ENCODE measurements at regions not wholly inside any gene's neighbourhood (a gene's known extent, or its start where the extent isn't known, plus 50 kb on each side); places are given as distances from the start of the nearest gene placed in this dataset.

DNA sequence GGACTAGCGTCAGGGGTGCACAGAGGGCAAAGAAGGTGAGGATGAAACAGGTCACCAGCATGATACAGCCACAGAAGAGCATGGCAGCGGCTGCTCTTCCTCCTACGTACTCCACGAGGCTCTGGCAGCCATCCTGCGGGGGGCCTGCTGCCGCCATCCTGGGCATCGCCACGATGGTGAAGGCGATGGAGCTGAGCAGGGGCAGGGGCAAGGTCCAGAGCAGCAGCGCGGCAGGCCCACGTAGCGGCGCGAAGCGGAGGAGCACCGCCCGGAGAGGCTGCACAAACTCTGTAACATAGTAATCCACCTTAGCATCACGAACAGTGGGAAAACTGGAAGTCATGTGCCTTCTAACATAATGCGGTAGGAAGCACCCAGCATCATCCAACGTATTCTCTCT is 491.6 kb downstream of the PYDC2 start:
- ATAC-seq: no peak
- DNase-seq: no peak
- Histone ChIP-seq H3K9me3 (no peaks in the 10 kb centered on the region), H3K4me3 (no peak overlapping the region), H3K36me3 (no peaks in the 10 kb centered on the region), H3K4me1 (no peaks in the 10 kb centered on the region), H3K27me3 (no peaks in the 10 kb centered on the region), H3K27ac (no peak overlapping the region)
- in situ Hi-C loops (cut with MboI; ENCODE audit: low sequenced_read_pairs in 4 of 4) (no loop called here), intact Hi-C loops (cut with DNase I; ENCODE audit: low total_unique reads) (no loop called here)
- TF ChIP-seq, protein P1, sequence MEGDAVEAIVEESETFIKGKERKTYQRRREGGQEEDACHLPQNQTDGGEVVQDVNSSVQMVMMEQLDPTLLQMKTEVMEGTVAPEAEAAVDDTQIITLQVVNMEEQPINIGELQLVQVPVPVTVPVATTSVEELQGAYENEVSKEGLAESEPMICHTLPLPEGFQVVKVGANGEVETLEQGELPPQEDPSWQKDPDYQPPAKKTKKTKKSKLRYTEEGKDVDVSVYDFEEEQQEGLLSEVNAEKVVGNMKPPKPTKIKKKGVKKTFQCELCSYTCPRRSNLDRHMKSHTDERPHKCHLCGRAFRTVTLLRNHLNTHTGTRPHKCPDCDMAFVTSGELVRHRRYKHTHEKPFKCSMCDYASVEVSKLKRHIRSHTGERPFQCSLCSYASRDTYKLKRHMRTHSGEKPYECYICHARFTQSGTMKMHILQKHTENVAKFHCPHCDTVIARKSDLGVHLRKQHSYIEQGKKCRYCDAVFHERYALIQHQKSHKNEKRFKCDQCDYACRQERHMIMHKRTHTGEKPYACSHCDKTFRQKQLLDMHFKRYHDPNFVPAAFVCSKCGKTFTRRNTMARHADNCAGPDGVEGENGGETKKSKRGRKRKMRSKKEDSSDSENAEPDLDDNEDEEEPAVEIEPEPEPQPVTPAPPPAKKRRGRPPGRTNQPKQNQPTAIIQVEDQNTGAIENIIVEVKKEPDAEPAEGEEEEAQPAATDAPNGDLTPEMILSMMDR (IDR thresholded peaks at IDR 0.05 in 4 of 5, conservative IDR thresholded peaks at IDR 0.05 in 1 of 5): no peak
- no peak for TF ChIP-seq POLR2A (IDR thresholded peaks at IDR 0.05)

GRCh38 chr3:191958980-191959671 is 498.2 kb downstream of the PYDC2 start:
- DNase-seq (no peak), ATAC-seq (no peak)
- no peaks in the 10 kb centered on the region for H3K4me1 ChIP-seq
- in situ Hi-C loops (cut with MboI; ENCODE audit: low sequenced_read_pairs in 4 of 4) (no loop called here), intact Hi-C loops (cut with DNase I; ENCODE audit: low total_unique reads) (no loop called here)
- H3K27ac ChIP-seq: no peak overlapping the region
- H3K9me3 ChIP-seq: no peaks in the 10 kb centered on the region
- TF ChIP-seq, protein P1 (IDR thresholded peaks at IDR 0.05 in 4 of 5, conservative IDR thresholded peaks at IDR 0.05 in 1 of 5): no peak
- TF ChIP-seq POLR2A (IDR thresholded peaks at IDR 0.05): no peak
- no peaks in the 10 kb centered on the region for H3K36me3 ChIP-seq
- H3K4me3 ChIP-seq: no peak overlapping the region
- H3K27me3 ChIP-seq: no peaks in the 10 kb centered on the region

DNA sequence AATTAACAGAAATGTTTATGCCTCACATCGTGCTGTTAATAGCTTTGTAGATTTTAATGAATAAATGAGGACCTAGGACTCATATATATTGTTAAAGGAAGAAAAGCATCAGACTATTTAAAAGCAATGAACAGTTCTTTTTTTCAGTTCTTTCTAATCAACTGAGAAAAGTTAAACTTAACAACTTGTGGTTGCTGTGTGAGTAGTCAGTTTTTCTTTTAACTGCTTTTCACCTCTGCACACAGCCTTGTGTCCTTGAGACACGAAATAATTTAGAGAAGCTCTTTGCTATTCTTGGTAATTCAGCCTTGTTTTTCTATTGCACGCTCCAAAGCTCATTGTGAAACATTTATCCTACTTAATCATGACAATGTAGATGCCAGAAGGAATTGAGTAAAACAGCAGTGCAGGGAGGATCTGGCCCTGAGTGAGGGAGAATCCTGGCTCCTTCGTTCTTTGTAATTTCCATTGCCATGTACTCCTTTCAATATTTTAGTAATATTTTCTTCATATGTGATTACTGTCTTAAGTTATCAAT is 499.0 kb downstream of the PYDC2 start:
- Histone ChIP-seq H3K27me3 (no peaks in the 10 kb centered on the region), H3K9me3 (no peaks in the 10 kb centered on the region), H3K27ac (no peak overlapping the region), H3K4me1 (no peaks in the 10 kb centered on the region), H3K4me3 (no peak overlapping the region), H3K36me3 (no peaks in the 10 kb centered on the region)
- TF ChIP-seq, protein P1 (IDR thresholded peaks at IDR 0.05 in 4 of 5, conservative IDR thresholded peaks at IDR 0.05 in 1 of 5): no peak
- TF ChIP-seq POLR2A (IDR thresholded peaks at IDR 0.05): no peak
- intact Hi-C loops (cut with DNase I; ENCODE audit: low total_unique reads): no loop called here
- in situ Hi-C loops (cut with MboI; ENCODE audit: low sequenced_read_pairs in 4 of 4): no loop called here
- DNase-seq: no peak
- ATAC-seq: no peak

GRCh38 chr3:191961022-191961421 is 500.1 kb downstream of the PYDC2 start:
- H3K27ac ChIP-seq: no peak overlapping the region
- DNase-seq: no peak
- intact Hi-C loops (cut with DNase I; ENCODE audit: low total_unique reads): no loop called here
- no peak overlapping the region for H3K4me3 ChIP-seq
- in situ Hi-C loops (cut with MboI; ENCODE audit: low sequenced_read_pairs in 4 of 4): no loop called here
- no peaks in the 10 kb centered on the region for H3K9me3 ChIP-seq
- no peaks in the 10 kb centered on the region for H3K36me3 ChIP-seq
- no peak for TF ChIP-seq POLR2A (IDR thresholded peaks at IDR 0.05)
- TF ChIP-seq, protein P1 (IDR thresholded peaks at IDR 0.05 in 4 of 5, conservative IDR thresholded peaks at IDR 0.05 in 1 of 5): no peak
- H3K4me1 ChIP-seq: no peaks in the 10 kb centered on the region
- H3K27me3 ChIP-seq: no peaks in the 10 kb centered on the region
- no peak for ATAC-seq

All from gastrocnemius medialis (tissue), 4 donors.